A549 (cell line): ENCODE measurements at regions not wholly inside any gene's neighbourhood (a gene's known extent, or its start where the extent isn't known, plus 50 kb on each side); places are given as distances from the start of the nearest gene placed in this dataset.

ENCODE experiments used
- ATAC-seq, 2 experiments: fragments of 200-7000 bp in 1 of 2; fragments of >200 bp in 1 of 2; cut with Nextera tagmentation in 1 of 2; cut with Tn5 transposase in 1 of 2; 3 replicates each; pipeline versions ENCODE4 v1.8.0 to v1.9.1; 2018 to 2020; ENCODE audit warnings: mild to moderate bottlenecking in 1 of 2, moderate library complexity in 1 of 2
- CTCF ChIA-PET: fragments of 300-600 bp; sonication (Branson Sonifier 250); formaldehyde crosslinking; extraction: SDS; loops from one replicate; lab custom pipeline; 2021; ENCODE audit warnings: antibody characterized with exemption, inconsistent platforms; lab: Yijun Ruan, JAX
- POLR2A ChIA-PET: fragments of 350-600 bp; formaldehyde crosslinking; extraction: SDS; loops from one replicate; lab custom pipeline; 2021; ENCODE audit warnings: antibody characterized with exemption, inconsistent platforms; lab: Yijun Ruan, JAX
- DNase-seq, 2 experiments: peaks; one replicate each; pipeline versions ENCODE4 v3.0.0 to v3.0.0-alpha.2; 2011 to 2016; ENCODE audit warnings: low read depth in 1 of 2, low spot score in 1 of 2
- FAIRE-seq: peaks from 2 replicates; lab custom pipeline; 2011; peaks lifted over from hg19 to GRCh38; lab: Jason Lieb, UNC
- H3K27ac ChIP-seq, 2 experiments: fragments of >200 bp; sonication (Bioruptor Twin); formaldehyde crosslinking; 3 replicates each; pipeline ENCODE4 v1.5.1; 2016 to 2017
- H3K4me1 ChIP-seq: fragments of >200 bp; sonication (Bioruptor Twin); formaldehyde crosslinking; 3 replicates; pipeline ENCODE4 v1.6.1; 2016
- H3K4me2 ChIP-seq: fragments of >200 bp; sonication (Bioruptor Twin); formaldehyde crosslinking; 3 replicates; pipeline ENCODE4 v1.6.1; 2016
- H3K4me3 ChIP-seq: fragments of >200 bp; sonication (Bioruptor Twin); formaldehyde crosslinking; 3 replicates; pipeline ENCODE4 v1.5.1; 2016
- H3K9me3 ChIP-seq: fragments of >200 bp; sonication (Bioruptor Twin); formaldehyde crosslinking; 3 replicates; pipeline ENCODE4 v1.6.1; 2016
- BHLHE40 ChIP-seq: IDR thresholded peaks from 2 replicates; pipeline ENCODE4 v1.6.1; 2012; ENCODE audit warnings: low read depth, low read length, inconsistent platforms
- CBX8 ChIP-seq: fragments of 200-600 bp; sonication (generic); IDR thresholded peaks from 2 replicates; pipeline ENCODE4 v1.6.1; 2016
- EHMT2 ChIP-seq: fragments of 200-600 bp; sonication (generic); IDR thresholded peaks from 2 replicates; pipeline ENCODE4 v1.6.1; 2016; ENCODE audit warnings: antibody characterized with exemption, low read depth, mild to moderate bottlenecking, moderate library complexity
- FOSL2 ChIP-seq, 2 experiments: fragments of 450-650 bp in 1 of 2; fragments of >200 bp in 1 of 2; sonication (Bioruptor Twin) in 1 of 2; formaldehyde crosslinking; IDR thresholded peaks; 2 replicates each; pipeline versions ENCODE4 v1.5.0 to v1.6.1; 2016 to 2020; ENCODE audit warnings: mild to moderate bottlenecking in 1 of 2, moderate library complexity in 1 of 2
- HOXB13 ChIP-seq: fragments of 250-450 bp; sonication (Bioruptor Pico); IDR thresholded peaks from 2 replicates; pipeline ENCODE4 v1.5.0; 2020; ENCODE audit warnings: low read depth, mild to moderate bottlenecking, moderate library complexity
- JUNB ChIP-seq: fragments of >200 bp; sonication (Bioruptor Twin); formaldehyde crosslinking; IDR thresholded peaks from 2 replicates; pipeline ENCODE4 v1.6.1; 2016
- MAZ ChIP-seq: fragments of 150-350 bp; IDR thresholded peaks from 2 replicates; pipeline ENCODE4 v1.6.1; 2014; ENCODE audit warnings: antibody characterized with exemption, low read depth, low read length, borderline replicate concordance
- NFE2L2 ChIP-seq: fragments of 150-350 bp; conservative IDR thresholded peaks from 2 replicates; pipeline ENCODE4 v1.6.1; 2014; ENCODE audit warnings: low read length
- NPAS2 ChIP-seq: fragments of 250-450 bp; sonication (Bioruptor Pico); IDR thresholded peaks from 2 replicates; pipeline ENCODE4 v1.8.0; 2022; ENCODE audit warnings: mild to moderate bottlenecking, moderate library complexity, borderline replicate concordance
- NR3C1 ChIP-seq: fragments of >200 bp; sonication (Bioruptor Twin); formaldehyde crosslinking; IDR thresholded peaks from 3 replicates; pipeline ENCODE4 v1.6.1; 2017
- POLR2A ChIP-seq: IDR thresholded peaks from 2 replicates; pipeline ENCODE4 v1.6.1; 2012; ENCODE audit warnings: mild to moderate bottlenecking, low read length
- RAD21 ChIP-seq, 2 experiments: fragments of >200 bp in 1 of 2; sonication (Bioruptor Twin) in 1 of 2; formaldehyde crosslinking in 1 of 2; IDR thresholded peaks in 1 of 2; conservative IDR thresholded peaks in 1 of 2; 2 replicates in 1 of 2; 3 replicates in 1 of 2; pipeline ENCODE4 v1.6.1; 2012 to 2018; ENCODE audit warnings: inconsistent platforms in 1 of 2
- RARB ChIP-seq: fragments of 250-450 bp; sonication (Bioruptor Pico); IDR thresholded peaks from 2 replicates; pipeline ENCODE4 v1.8.0; 2021; ENCODE audit warnings: mild to moderate bottlenecking, moderate library complexity
- SMC3 ChIP-seq: fragments of >200 bp; sonication (Bioruptor Twin); formaldehyde crosslinking; IDR thresholded peaks from 3 replicates; pipeline ENCODE4 v1.6.1; 2018; ENCODE audit warnings: inconsistent platforms
- SREBF2 ChIP-seq: fragments of 450-650 bp; IDR thresholded peaks from 2 replicates; pipeline ENCODE4 v1.6.1; 2014; ENCODE audit warnings: mild to moderate bottlenecking, moderate library complexity
- TFCP2L1 ChIP-seq: fragments of 250-450 bp; sonication (Bioruptor Pico); IDR thresholded peaks from 2 replicates; pipeline ENCODE4 v1.5.0; 2021; ENCODE audit warnings: mild to moderate bottlenecking
- ZFP36 ChIP-seq: fragments of 450-650 bp; IDR thresholded peaks from 2 replicates; pipeline ENCODE4 v1.6.1; 2014; ENCODE audit warnings: borderline replicate concordance; ENCODE audit not compliant: partially characterized antibody
- ZSCAN20 ChIP-seq: fragments of 250-450 bp; sonication (Bioruptor Pico); IDR thresholded peaks from 2 replicates; pipeline ENCODE4 v1.8.0; 2022; ENCODE audit warnings: mild to moderate bottlenecking, moderate library complexity
- whole genome bisulfite sequencing: methylation state at CpG from one replicate; pipeline ENCODE4 v1.1.6; 2017; ENCODE audit errors: missing lambda C conversion rate; 5-methylcytosine and 5-hydroxymethylcytosine counted together
- TF ChIP-seq, protein P1 (sequence below): fragments of >200 bp; sonication (Bioruptor Twin); formaldehyde crosslinking; IDR thresholded peaks from 3 replicates; pipeline ENCODE4 v1.5.1; 2016
- TF ChIP-seq, protein P2 (sequence below): fragments of 150-350 bp; IDR thresholded peaks from 2 replicates; pipeline ENCODE4 v1.6.1; 2014; ENCODE audit warnings: low read depth, mild to moderate bottlenecking, low read length
- TF ChIP-seq, protein P3 (sequence below): fragments of 250-450 bp; sonication (Bioruptor Pico); IDR thresholded peaks from 2 replicates; pipeline ENCODE4 v1.5.0; 2020; ENCODE audit warnings: low read depth, mild to moderate bottlenecking, moderate library complexity

DNA sequence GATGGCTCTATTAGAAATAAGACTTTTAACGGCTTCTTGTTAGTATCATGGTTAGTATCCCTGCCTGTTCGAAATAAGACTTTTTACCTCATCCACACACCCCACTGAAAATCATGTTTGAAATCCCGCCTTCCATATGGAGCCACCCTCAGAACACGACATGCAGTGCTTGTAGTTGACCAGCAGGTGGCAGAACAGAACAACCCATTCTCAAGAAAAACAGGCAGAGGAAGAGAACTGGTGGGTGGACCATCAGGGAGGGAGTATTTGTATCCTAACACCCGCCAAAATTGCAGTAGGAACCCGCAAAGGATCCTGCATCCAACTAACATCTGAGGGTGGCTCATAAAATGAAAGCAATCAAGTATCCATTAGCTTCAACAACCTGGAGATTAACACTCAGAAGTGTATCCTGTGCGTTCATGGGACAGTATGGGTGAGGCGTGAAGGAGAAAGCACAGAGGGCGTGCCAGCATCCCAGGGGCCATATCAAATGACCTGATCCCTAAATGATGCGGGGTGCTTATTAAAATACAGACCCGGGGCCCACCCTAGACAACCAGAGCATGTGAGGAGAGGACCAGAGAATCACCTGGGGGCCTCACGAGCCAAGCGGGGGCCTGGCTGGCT, 89.6 kb upstream of the NHSL1 start:
- no peak for FAIRE-seq

DNA sequence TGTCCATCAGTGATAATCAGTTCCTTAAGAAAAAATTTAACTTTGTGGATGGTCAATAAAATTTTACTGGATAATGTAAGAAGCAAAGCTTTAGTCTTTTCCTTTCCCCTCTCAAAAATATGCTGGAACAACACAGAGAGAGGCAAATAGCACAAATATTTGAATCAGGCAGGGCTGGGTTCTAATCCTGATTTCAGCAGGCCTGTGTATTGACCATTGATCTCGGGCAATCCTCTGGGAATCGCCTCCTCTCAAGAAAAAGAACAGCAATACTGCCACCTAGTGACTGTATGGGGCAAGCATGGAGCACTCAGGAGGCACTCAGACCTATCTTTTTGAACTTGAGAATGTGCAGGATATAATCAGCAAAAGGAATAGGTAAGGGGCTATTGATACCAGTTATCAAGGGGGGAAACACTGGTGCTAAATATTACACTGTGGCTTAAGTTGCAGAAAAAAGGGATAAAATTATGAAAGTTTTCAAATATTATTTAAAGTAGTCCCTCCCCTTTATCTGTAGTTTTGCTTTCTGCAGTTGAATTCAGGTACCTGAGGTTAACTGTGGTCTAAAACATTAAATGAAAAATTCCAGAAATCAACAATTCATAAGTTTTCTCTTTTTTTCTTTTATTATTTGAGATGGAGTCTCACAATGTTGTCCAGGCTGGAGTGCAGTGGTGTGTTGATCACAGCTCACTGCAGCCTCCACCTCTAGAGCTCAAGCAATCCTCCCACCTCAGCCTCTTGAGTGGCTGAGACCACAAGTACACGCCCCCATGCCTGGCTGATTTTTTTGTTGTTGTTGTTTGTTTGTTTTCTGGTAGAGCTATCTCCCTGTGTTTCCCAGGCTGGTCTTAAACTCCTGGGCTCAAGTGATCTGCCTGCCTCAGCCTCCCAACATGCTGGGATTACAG, 91.8 kb upstream of the NHSL1 start:
- ChIA-PET CTCF (interaction anchor here (0.6 to 5.2 kb wide), 24 partner anchors 8 to 757 kb away, joined by 3 to 65 read pairs (median 4); partner anchors contain the start of gene HEBP2), POLR2A (no interaction called here)
- Histone ChIP-seq H3K9me3 (no peaks in the 10 kb centered on the region), H3K4me1 (peaks cover 25% of the 10 kb centered on the region), H3K4me3 (no peak overlapping the region), H3K4me2 (no peak overlapping the region), H3K27ac (peak overlapping the region in 1 of 2 experiments; percentile 4; a peak in 1 of 6 replicates)
- no peak for TF ChIP-seq BHLHE40
- TF ChIP-seq, protein P1, sequence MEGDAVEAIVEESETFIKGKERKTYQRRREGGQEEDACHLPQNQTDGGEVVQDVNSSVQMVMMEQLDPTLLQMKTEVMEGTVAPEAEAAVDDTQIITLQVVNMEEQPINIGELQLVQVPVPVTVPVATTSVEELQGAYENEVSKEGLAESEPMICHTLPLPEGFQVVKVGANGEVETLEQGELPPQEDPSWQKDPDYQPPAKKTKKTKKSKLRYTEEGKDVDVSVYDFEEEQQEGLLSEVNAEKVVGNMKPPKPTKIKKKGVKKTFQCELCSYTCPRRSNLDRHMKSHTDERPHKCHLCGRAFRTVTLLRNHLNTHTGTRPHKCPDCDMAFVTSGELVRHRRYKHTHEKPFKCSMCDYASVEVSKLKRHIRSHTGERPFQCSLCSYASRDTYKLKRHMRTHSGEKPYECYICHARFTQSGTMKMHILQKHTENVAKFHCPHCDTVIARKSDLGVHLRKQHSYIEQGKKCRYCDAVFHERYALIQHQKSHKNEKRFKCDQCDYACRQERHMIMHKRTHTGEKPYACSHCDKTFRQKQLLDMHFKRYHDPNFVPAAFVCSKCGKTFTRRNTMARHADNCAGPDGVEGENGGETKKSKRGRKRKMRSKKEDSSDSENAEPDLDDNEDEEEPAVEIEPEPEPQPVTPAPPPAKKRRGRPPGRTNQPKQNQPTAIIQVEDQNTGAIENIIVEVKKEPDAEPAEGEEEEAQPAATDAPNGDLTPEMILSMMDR, result peak; percentile 72
- TF ChIP-seq NPAS2 (CRISPR knock-in tag), result no peak
- TF ChIP-seq SMC3, result peak; percentile 64
- TF ChIP-seq RAD21 (conservative IDR thresholded peaks at IDR 0.05 in 1 of 2, IDR thresholded peaks at IDR 0.05 in 1 of 2), result peak; percentile 61 to 69
- FAIRE-seq (no peak), ATAC-seq (peak; percentile 74 to 83; a peak in 4 of 6 replicates), DNase-seq (peak; percentile 53 to 62)
- WGBS, result 4% methylated on average over 3 of the region's 3 CpGs

More for the DNA sequence above, 89.6 kb upstream of the NHSL1 start:
- DNase-seq (peak; percentile 69 to 71), ATAC-seq (peak; percentile 45 to 68; a peak in 5 of 6 replicates)
- ChIA-PET CTCF (interaction anchor here (0.6 to 5.2 kb wide), 21 partner anchors 10 to 757 kb away, joined by 3 to 65 read pairs (median 5); no protein-coding TSS in a partner anchor), POLR2A (no interaction called here)
- Histone ChIP-seq H3K4me2 (0 out of 3 replicates have a peak overlapping the region, but pooled peaks have one; percentile 7), H3K27ac (0 out of 6 replicates have a peak overlapping the region, but pooled peaks of 1 of the 2 experiments have one; percentile 12), H3K4me3 (no peak overlapping the region), H3K4me1 (peaks cover 18% of the 10 kb centered on the region), H3K9me3 (no peaks in the 10 kb centered on the region)
- 27% methylated on average over 11 of the region's 13 CpGs for WGBS
- TF ChIP-seq CBX8 (no peak), ZFP36 (no peak), SMC3 (peak; percentile 76), RAD21 (conservative IDR thresholded peaks at IDR 0.05 in 1 of 2, IDR thresholded peaks at IDR 0.05 in 1 of 2) (peak; percentile 78), POLR2A (no peak)
- TF ChIP-seq, protein P1, result peak; percentile 80
- TF ChIP-seq, protein P2, sequence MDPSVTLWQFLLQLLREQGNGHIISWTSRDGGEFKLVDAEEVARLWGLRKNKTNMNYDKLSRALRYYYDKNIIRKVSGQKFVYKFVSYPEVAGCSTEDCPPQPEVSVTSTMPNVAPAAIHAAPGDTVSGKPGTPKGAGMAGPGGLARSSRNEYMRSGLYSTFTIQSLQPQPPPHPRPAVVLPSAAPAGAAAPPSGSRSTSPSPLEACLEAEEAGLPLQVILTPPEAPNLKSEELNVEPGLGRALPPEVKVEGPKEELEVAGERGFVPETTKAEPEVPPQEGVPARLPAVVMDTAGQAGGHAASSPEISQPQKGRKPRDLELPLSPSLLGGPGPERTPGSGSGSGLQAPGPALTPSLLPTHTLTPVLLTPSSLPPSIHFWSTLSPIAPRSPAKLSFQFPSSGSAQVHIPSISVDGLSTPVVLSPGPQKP, result no peak

DNA sequence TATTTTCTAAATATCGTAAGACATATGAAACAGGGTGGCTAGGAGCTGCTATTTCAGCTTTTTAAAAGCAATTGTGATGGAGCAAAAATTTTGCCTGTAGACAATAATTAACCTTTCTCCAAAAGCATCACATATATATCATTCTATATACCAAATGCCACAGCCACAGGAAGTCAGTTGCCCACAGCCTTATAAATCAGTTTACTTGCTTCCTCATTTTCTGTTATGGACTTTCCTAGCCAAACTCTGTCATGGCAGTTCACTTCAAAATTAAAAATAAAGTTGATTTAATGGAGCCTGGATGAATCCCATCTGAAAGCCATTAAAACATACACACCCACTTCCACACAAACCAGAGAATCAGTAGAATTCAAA, 93.4 kb upstream of the NHSL1 start:
- Histone ChIP-seq H3K4me1 (peaks cover 25% of the 10 kb centered on the region), H3K4me2 (peak overlapping the region; percentile 84), H3K4me3 (peak overlapping the region; percentile 30; the same call in 2 of the 3 replicates), H3K27ac (peak overlapping the region; percentile 76 to 86), H3K9me3 (no peaks in the 10 kb centered on the region)
- ATAC-seq (no peak), FAIRE-seq (no peak), DNase-seq (no peak)
- CTCF ChIA-PET, result interaction anchor here (1.1 to 5.2 kb wide), 5 partner anchors 100 to 189 kb away, joined by 3 to 65 read pairs (median 6); partner anchors contain the start of gene HEBP2
- TF ChIP-seq JUNB (no peak), FOSL2 (IDR thresholded peaks at IDR 0.05) (no peak), FOSL2 (CRISPR knock-in tag; IDR thresholded peaks at IDR 0.05) (no peak), ZSCAN20 (CRISPR knock-in tag) (no peak), RARB (CRISPR knock-in tag) (no peak), HOXB13 (no peak), NFE2L2 (no peak), BHLHE40 (no peak), TFCP2L1 (no peak), SREBF2 (no peak), NR3C1 (no peak), MAZ (no peak), EHMT2 (no peak)
- TF ChIP-seq, protein P3, sequence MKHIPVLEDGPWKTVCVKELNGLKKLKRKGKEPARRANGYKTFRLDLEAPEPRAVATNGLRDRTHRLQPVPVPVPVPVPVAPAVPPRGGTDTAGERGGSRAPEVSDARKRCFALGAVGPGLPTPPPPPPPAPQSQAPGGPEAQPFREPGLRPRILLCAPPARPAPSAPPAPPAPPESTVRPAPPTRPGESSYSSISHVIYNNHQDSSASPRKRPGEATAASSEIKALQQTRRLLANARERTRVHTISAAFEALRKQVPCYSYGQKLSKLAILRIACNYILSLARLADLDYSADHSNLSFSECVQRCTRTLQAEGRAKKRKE (CRISPR knock-in tag), result no peak
- POLR2A ChIA-PET, result no interaction called here
- WGBS, result 86% methylated on average over 1 of the region's 1 CpG
